PFSK-1 (cell line): ENCODE measurements at regions not wholly inside any gene's neighbourhood (a gene's known extent, or its start where the extent isn't known, plus 50 kb on each side); places are given as distances from the start of the nearest gene placed in this dataset.

Experiments
- FOXP2 ChIP-seq: optimal IDR thresholded peaks from 2 replicates; pipeline ENCODE3; 2011; ENCODE audit warnings: borderline replicate concordance, control low read depth, inconsistent platforms; ENCODE audit not compliant: insufficient read depth; ENCODE audit errors: extremely low read length, extremely low read depth
- POLR2AphosphoS5 ChIP-seq: IDR thresholded peaks from 2 replicates; pipeline ENCODE4 v1.6.1; 2012; ENCODE audit warnings: low read depth, mild to moderate bottlenecking, control low read depth, low read length, moderate library complexity
- SIN3A ChIP-seq: IDR thresholded peaks from 2 replicates; pipeline ENCODE4 v1.6.1; 2012; ENCODE audit warnings: mild to moderate bottlenecking, low read length, moderate library complexity, borderline replicate concordance; ENCODE audit not compliant: insufficient read depth
- TAF1 ChIP-seq: IDR thresholded peaks from 2 replicates; pipeline ENCODE4 v1.6.1; 2012; ENCODE audit warnings: low read length, control low read depth, borderline replicate concordance; ENCODE audit not compliant: insufficient read depth
- TF ChIP-seq, protein P1 (sequence below), 2 experiments: IDR thresholded peaks; 2 replicates each; pipeline versions ENCODE4 v1.6.1 to v1.8.0; 2011 to 2012; ENCODE audit warnings: low read depth in 2 of 2, low read length in 2 of 2, control low read depth in 1 of 2, inconsistent platforms in 1 of 2, mild to moderate bottlenecking in 1 of 2, moderate library complexity in 1 of 2; ENCODE audit not compliant: insufficient read depth in 1 of 2

DNA sequence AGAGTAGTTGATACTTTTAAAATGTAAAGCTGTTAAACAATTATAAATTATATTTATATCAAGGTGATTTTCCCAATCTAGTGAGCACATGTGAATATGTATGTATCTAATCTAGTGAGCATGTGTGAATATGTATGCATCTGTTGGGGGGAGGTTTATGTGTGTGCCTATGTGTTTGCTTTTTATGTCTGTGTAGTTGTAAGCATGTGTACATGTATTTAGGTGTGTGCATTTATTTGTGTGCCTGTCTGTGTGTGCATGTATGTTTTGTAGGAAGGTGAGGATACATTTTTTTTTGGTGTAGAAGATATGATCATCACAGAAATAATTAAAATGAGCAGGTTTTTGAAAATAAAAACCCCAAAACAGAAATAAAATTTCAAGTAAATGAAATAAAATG is 318.9 kb upstream of the CHRM3 start:
- no peak for TF ChIP-seq TAF1
- TF ChIP-seq POLR2AphosphoS5, result no peak
- no peak for TF ChIP-seq SIN3A
- no peak for TF ChIP-seq FOXP2
- TF ChIP-seq, protein P1, sequence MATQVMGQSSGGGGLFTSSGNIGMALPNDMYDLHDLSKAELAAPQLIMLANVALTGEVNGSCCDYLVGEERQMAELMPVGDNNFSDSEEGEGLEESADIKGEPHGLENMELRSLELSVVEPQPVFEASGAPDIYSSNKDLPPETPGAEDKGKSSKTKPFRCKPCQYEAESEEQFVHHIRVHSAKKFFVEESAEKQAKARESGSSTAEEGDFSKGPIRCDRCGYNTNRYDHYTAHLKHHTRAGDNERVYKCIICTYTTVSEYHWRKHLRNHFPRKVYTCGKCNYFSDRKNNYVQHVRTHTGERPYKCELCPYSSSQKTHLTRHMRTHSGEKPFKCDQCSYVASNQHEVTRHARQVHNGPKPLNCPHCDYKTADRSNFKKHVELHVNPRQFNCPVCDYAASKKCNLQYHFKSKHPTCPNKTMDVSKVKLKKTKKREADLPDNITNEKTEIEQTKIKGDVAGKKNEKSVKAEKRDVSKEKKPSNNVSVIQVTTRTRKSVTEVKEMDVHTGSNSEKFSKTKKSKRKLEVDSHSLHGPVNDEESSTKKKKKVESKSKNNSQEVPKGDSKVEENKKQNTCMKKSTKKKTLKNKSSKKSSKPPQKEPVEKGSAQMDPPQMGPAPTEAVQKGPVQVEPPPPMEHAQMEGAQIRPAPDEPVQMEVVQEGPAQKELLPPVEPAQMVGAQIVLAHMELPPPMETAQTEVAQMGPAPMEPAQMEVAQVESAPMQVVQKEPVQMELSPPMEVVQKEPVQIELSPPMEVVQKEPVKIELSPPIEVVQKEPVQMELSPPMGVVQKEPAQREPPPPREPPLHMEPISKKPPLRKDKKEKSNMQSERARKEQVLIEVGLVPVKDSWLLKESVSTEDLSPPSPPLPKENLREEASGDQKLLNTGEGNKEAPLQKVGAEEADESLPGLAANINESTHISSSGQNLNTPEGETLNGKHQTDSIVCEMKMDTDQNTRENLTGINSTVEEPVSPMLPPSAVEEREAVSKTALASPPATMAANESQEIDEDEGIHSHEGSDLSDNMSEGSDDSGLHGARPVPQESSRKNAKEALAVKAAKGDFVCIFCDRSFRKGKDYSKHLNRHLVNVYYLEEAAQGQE (IDR thresholded peaks at IDR 0.05; ENCODE audit: insufficient read depth in 1 of 2, low read depth in 2 of 2, low read length in 2 of 2), result no peak

DNA sequence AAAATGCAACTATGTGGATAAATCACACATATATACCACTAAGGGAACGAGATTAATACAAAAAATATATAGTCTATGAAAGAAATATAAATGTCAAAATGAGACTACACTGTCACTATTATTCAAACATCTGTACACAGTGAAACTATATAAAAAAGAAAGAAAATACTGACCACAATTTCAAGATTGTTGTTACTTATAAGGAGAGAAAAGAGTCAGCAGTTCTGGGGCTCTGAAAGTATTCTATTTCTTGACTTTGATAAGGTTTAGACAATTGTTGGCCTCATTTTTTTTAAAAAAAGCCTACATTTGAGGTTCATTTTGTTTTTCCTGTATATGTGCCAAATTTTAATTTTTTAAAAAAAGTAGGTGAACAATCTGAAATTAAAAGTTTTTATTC is 319.3 kb upstream of the CHRM3 start:
- TF ChIP-seq TAF1, result no peak

DNA sequence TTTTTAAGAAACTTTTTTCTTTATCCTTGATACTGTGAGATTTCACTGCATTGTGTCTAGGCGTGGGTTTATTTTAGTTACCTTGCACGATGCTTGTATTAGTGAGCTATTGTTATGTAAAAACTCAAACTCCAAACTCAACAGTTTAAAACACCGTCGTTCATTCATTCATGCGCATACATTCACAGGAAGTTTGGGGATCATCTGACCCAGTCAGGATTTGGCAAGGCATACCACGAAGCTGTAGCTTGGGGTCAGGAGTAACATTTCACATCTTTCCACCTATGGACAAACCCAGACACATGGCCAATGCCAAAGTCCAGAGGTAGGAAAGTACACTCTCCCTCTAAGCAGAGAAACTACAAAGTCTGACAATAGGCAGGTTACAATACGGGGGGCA is 324.6 kb upstream of the CHRM3 start:
- no peak for TF ChIP-seq POLR2AphosphoS5
- TF ChIP-seq, protein P1 (IDR thresholded peaks at IDR 0.05; ENCODE audit: insufficient read depth in 1 of 2, low read depth in 2 of 2, low read length in 2 of 2), result no peak
- no peak for TF ChIP-seq SIN3A
- no peak for TF ChIP-seq FOXP2

DNA sequence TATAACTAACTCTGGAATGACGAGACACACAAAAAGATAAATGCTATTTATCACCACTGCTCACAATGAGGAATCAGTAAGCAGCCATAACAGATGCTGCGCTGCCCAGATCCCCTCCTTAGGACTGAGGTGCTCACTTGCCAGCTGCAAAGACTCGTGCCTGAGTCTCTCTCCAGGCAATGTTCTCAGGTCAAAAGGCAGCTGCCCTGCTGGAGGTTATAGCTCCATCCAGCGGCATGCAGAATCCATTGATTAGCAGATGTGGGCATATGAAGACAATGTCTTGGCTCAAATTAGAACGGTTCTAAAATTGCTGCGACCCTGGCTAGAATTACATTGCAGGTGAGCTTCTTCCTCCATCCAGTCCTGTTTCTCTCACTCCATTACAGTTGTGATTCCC is 328.2 kb upstream of the CHRM3 start:
- no peak for TF ChIP-seq SIN3A
- TF ChIP-seq FOXP2, result no peak
- TF ChIP-seq, protein P1 (IDR thresholded peaks at IDR 0.05; ENCODE audit: insufficient read depth in 1 of 2, low read depth in 2 of 2, low read length in 2 of 2), result no peak
- no peak for TF ChIP-seq TAF1
- no peak for TF ChIP-seq POLR2AphosphoS5

DNA sequence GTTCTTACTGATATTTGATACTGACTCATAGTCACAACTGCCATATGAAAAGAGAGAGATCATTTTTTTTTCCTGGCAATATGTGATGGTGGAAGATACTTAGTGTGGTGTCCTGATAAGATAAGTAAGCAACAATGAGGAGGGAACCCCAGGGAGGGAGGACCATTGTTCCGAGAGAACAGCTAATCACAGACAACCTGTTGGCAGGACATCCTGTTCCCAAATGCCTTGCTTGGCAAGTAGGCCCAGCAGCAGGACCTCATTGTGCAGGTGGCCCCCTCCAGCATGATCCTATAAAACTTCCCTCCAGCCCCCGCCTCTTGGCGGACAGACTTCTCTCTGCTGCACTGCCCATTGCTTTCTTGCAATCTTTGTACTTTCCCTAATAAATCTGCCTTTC is 329.4 kb upstream of the CHRM3 start:
- no peak for TF ChIP-seq FOXP2
- no peak for TF ChIP-seq TAF1
- no peak for TF ChIP-seq POLR2AphosphoS5
- TF ChIP-seq, protein P1 (IDR thresholded peaks at IDR 0.05; ENCODE audit: insufficient read depth in 1 of 2, low read depth in 2 of 2, low read length in 2 of 2), result no peak
- TF ChIP-seq SIN3A, result no peak
